HG02973 (cell line): ENCODE measurements at regions not wholly inside any gene's neighbourhood (a gene's known extent, or its start where the extent isn't known, plus 50 kb on each side); places are given as distances from the start of the nearest gene placed in this dataset.
"Not testable (repeated sequence)": the region's sequence is repeated elsewhere in the genome, so short reads cannot be mapped to it uniquely, and the experiment has no call there.

Experiments used
- ATAC-seq: cut with Tn5 transposase; IDR thresholded peaks from one replicate; pipeline ENCODE4 v1.9.1; 2021; ENCODE audit warnings: moderate library complexity; ENCODE audit not compliant: unreplicated experiment

DNA sequence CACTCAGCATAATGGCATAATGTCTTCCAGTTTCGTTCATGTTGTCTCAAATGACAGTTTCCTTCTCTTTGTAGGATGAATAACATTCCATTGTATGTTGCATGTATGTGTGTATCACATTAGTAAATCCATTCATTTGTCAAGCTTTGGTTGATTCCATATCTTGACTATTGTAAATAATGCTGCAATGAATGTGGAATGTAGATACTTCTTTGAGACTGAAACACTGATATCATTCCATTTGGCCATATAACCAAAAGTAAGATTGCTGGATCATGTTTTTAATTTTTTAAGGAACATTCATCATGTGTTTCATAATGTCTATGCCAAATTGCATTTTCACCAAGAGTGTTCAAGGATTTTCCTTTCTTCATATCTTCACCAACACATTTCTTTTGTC is 1711.4 kb upstream of the PIK3C3 start:
- ATAC-seq: no peak

DNA sequence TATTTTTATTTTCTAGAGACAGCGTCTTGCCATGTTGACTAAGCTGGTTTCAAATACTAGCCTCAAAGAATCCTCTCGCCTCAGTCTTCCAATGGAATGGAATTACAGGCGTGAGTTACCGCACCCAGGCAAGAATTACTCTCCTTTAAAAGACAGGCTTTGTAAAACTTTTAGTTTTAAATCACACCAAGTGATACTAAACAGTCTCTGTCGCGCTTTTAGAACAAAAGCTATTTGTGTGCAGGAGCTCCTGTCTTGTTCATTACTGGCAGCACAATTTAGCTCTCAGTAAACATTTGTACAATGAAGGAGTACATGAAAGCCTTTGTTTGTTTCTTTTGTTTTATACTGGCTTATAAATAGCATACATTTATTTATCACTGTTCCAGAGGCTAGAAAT is 1719.2 kb upstream of the PIK3C3 start:
- ATAC-seq: no peak

DNA sequence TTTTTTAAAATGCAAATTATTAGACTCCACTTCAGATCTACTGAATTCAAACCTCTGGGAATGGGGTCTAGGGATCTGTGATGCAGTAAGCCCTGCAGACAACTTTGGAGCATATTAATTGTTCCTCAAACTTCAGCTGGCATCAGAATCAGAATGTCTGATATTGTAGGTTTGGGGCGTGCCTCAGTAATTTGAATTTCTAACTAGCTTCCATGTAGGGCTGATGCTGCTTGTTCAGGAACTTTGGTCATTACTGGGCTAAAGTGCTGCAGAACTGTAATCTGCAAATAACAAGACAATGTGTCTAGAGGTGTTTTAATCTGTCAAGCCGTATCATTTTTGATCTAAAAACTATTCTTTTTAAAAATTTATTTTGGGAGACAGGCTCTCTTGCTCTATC is 1719.7 kb upstream of the PIK3C3 start:
- ATAC-seq: no peak

DNA sequence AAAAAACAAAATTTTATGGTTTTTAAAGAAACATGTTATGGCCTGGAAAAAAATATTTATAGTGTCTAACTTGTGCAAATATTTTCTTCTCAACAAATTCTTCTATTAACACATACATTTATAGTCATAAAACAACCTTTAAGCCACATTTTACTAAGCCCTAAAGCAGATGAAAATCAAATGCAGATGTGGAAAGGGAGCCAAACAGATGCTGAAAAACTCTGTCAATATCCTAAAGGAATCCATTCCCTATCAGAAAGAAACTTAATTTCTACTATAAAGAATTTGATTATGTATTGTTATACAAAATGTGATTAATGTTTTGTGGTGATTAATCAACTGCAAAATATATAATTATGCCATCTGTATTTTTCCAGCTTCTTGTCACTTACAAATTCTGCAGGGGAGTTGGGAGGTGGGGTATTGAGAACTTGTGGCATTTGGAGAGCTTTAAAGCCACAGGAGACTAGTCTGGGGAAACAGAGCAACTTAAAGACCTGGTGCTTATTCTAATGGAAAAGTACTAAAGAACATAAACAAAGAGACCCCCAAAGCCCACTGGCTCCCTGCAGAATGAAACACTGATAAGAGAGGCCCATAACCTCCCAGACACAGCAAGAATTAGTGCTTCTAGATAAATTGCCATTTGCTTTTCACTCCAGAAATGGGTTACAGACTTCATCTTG is 1721.0 kb upstream of the PIK3C3 start:
- ATAC-seq: no peak

GRCh38 chr18:40222776-40223175 is 1732.3 kb upstream of the PIK3C3 start:
- no peak for ATAC-seq

GRCh38 chr18:40216856-40217255 is 1738.2 kb upstream of the PIK3C3 start:
- ATAC-seq: no peak

DNA sequence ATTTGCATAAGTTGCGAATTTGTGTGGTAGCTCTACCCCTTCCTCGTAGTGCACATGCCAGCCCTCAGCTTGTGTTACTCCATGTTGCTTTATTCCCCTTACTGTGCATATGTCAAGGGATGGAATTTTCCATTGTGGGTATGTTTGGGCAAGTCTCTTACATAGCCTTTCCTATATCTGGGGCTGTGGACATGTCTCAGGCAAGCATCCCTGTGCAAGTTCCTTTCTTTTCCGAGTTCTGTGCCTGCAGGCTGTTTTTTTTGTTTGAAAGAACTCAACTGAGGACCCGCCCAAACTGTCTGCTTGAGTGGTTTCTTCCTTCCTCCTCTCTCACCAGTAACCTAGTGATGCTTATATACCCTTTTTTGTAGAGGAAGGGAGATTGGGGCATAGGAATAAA is 1739.1 kb upstream of the PIK3C3 start:
- no peak for ATAC-seq

- no peak for ATAC-seq
Observed at GRCh38 chr18:40210696-40211095, 1744.3 kb upstream of the PIK3C3 start.

DNA sequence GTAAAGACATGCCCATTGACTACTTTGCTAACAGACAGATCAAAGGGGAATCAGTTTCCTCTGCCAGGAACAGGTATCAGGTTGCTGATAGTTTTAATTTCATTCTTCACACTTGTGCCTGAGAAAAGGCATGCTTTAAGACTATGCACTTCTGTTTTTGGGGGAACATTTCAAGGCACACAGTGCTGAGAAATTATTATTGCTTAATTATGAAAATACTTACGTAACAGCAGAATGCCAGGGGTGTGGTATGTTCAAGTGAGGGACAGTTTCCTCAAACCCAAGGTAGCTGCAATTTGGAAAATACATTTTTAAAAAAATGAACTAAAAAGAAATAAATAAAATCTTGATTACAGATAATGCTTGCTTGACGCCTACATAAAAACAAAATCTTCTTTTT is 1746.1 kb upstream of the PIK3C3 start:
- no peak for ATAC-seq

DNA sequence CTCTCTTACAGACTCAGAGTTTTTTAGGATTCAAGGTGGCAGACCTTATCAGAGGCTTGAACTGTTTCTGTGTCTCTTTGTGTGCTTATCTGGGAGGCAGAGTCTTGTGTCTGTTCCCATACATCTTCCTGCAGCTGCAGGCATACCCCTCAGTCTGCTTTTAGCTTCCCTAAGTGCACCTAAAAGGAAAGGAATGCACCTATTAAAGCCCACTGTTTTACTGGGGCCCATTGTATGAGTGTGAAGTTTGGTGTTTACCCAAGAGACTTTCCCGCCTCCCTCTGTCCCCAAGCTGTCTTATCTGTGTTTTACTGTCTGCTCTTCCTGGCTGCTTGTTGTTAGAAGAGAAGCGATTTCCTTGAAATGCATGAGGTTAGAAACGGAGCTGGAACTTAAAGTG is 1757.3 kb upstream of the PIK3C3 start:
- ATAC-seq: no peak

- no peak for ATAC-seq
Observed at GRCh38 chr18:40186677-40187076, 1768.4 kb upstream of the PIK3C3 start.

DNA sequence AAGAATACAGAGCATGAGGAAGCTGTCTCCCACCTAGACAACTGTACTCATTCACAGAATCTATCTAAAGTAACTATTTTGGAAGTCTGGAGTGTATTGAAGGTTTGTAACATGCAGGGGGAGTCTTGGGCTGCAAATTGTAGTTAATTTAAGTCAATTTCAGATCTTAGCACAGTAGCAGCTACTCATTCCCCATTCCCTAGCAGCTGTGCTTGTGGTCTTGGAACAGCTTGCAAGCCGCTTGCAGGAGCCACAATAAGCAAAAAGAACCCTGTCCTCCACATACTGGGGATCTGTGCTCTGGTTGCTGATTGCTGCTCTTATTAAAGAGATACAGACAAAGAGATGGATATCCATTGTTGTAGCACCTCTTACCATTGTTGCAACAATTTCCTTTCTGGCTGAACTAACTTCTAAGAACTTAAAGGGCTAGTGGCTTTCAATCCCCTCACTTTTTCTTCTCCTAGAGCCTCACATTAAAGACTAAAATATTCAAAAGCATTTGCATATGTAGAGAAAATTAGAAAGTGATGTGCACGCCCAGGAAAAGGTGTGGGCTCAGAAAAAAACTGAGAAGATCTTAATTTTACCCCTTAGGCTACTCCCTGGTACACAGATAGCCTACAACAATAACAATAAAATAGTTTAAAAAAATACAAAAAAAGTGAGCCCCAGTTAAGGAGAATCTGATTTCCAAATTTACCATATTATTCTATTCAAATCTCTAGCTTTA is 1775.1 kb upstream of the PIK3C3 start:
- no peak for ATAC-seq

- no peak for ATAC-seq
Observed at GRCh38 chr18:40168026-40168425, 1787.0 kb upstream of the PIK3C3 start.

DNA sequence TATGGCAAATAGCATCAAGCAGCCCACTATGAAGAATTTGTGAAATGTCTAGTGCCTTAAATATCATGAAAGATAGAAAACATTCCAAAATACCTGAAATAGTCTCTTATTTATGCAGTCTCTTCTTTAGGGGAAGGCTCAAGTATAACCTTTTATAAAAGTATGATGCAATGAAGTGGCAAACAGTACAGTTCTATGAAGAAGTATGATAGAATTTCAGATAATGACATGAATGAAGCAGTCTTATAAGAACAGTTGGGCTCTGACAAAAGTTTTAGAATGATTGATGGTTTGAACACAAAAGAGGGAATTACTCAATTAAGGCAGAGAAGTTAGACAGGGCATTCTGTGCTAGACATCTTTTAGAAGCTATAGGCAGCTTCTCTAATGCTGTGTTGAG is 1791.8 kb upstream of the PIK3C3 start:
- ATAC-seq: no peak

GRCh38 chr18:40160361-40160760 is 1794.7 kb upstream of the PIK3C3 start:
- ATAC-seq: no peak

GRCh38 chr18:40159141-40160017 is 1795.7 kb upstream of the PIK3C3 start:
- no peak for ATAC-seq

- no peak for ATAC-seq
Observed at GRCh38 chr18:40157120-40157519, 1797.9 kb upstream of the PIK3C3 start.

DNA sequence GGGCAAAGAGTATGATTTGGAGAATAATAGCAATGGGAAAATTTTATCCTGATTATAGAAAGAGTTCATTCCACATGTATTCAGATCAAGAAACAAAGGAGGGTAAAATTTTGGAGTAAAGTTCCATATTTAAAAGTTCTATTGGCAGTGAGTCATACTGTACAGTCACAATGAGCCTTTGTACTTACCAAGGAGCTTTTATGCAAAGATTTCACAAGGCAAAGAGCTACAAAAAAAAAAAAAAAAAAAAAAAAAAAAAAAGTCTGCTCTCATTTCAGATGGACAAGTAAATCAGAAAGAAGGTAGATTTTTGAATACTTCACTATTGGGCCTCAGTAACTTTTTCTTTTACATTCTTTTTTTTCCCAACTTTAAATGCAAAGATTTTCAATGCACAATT is 1802.2 kb upstream of the PIK3C3 start:
- no peak for ATAC-seq

DNA sequence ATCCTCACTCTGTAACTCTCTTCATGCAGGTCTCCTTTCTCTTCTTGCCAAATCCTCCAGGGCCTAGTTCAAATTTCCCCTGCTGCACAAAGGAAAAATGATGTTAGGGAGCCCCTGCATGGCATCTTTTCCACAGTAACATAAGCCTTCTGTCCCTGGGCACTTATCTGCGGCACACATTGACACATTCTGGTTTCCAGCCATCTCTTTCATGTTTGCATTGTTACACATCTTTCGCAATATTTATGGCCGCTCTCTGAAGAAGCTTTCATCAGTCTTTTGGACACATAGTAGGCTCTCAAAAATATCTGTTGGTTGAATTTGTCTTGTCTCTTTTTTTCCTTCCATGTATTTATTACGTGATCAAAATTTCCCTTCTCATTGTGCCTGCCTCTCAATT is 1806.1 kb upstream of the PIK3C3 start:
- no peak for ATAC-seq

DNA sequence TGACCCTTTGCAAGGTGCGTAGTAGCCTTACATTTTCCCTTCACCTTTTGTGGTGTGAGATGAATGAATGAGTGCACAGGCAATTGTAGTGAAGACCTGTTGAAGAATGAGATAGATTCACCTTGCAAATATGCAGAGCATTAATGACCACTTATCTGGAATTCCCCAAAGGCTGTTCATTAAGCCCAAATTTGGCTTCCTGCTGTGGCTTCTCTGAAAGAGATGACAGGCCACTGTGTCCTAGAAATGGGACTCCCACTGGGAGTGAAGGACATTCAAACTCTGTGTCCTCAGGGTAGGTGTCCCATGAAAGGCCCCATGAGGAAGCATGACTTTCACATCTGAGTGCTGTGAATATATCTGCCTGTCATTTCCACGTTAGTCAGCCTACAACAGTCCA is 1821.8 kb upstream of the PIK3C3 start:
- ATAC-seq: no peak

- ATAC-seq: not testable (repeated sequence)
Observed at GRCh38 chr18:40132438-40132837, 1822.6 kb upstream of the PIK3C3 start.

GRCh38 chr18:40124107-40124506 is 1830.9 kb upstream of the PIK3C3 start:
- ATAC-seq: no peak
